GM19395 (cell line): ENCODE measurements at regions not wholly inside any gene's neighbourhood (a gene's known extent, or its start where the extent isn't known, plus 50 kb on each side); places are given as distances from the start of the nearest gene placed in this dataset.
"Not testable (repeated sequence)": the region's sequence is repeated elsewhere in the genome, so short reads cannot be mapped to it uniquely, and the experiment has no call there.

ENCODE experiments used
- ATAC-seq: cut with Tn5 transposase; IDR thresholded peaks from one replicate; pipeline ENCODE4 v1.9.1; 2021; ENCODE audit warnings: mild to moderate bottlenecking, moderate library complexity; ENCODE audit not compliant: unreplicated experiment

- ATAC-seq, result no peak
Observed at GRCh38 chr2:2587354-2587753, 256.3 kb upstream of the MYT1L start.

GRCh38 chr2:2586931-2587330, 255.9 kb upstream of the MYT1L start:
- no peak for ATAC-seq

GRCh38 chr2:2586068-2586776, 255.1 kb upstream of the MYT1L start:
- no peak for ATAC-seq

GRCh38 chr2:2582998-2583545, 252.0 kb upstream of the MYT1L start:
- ATAC-seq, result no peak

- no peak for ATAC-seq
Observed at GRCh38 chr2:2581331-2582159, 250.5 kb upstream of the MYT1L start.

GRCh38 chr2:2580841-2581240, 249.8 kb upstream of the MYT1L start:
- not testable (repeated sequence) for ATAC-seq

GRCh38 chr2:2580341-2580740, 249.3 kb upstream of the MYT1L start:
- no peak for ATAC-seq

GRCh38 chr2:2579814-2580213, 248.7 kb upstream of the MYT1L start:
- no peak for ATAC-seq

GRCh38 chr2:2577407-2577831, 246.3 kb upstream of the MYT1L start:
- no peak for ATAC-seq

- ATAC-seq, result no peak
Observed at GRCh38 chr2:2575870-2576386, 244.9 kb upstream of the MYT1L start.

- ATAC-seq, result no peak
Observed at GRCh38 chr2:2575181-2575577, 244.1 kb upstream of the MYT1L start.

- ATAC-seq, result no peak
Observed at GRCh38 chr2:2574401-2575180, 243.5 kb upstream of the MYT1L start.

- no peak for ATAC-seq
Observed at GRCh38 chr2:2573658-2574293, 242.7 kb upstream of the MYT1L start.

- ATAC-seq, result no peak
Observed at GRCh38 chr2:2573205-2573604, 242.1 kb upstream of the MYT1L start.

- ATAC-seq, result no peak
Observed at GRCh38 chr2:2572393-2573204, 241.5 kb upstream of the MYT1L start.

GRCh38 chr2:2571301-2572150, 240.5 kb upstream of the MYT1L start:
- ATAC-seq, result no peak

GRCh38 chr2:2570871-2571270, 239.8 kb upstream of the MYT1L start:
- ATAC-seq, result no peak

GRCh38 chr2:2570360-2570759, 239.3 kb upstream of the MYT1L start:
- ATAC-seq, result no peak

GRCh38 chr2:2569836-2570235, 238.8 kb upstream of the MYT1L start:
- ATAC-seq, result no peak
